ENCODE measurements at regions not wholly inside any gene's neighbourhood (a gene's known extent, or its start where the extent isn't known, plus 50 kb on each side); places are given as distances from the start of the nearest gene placed in this dataset.

DNA sequence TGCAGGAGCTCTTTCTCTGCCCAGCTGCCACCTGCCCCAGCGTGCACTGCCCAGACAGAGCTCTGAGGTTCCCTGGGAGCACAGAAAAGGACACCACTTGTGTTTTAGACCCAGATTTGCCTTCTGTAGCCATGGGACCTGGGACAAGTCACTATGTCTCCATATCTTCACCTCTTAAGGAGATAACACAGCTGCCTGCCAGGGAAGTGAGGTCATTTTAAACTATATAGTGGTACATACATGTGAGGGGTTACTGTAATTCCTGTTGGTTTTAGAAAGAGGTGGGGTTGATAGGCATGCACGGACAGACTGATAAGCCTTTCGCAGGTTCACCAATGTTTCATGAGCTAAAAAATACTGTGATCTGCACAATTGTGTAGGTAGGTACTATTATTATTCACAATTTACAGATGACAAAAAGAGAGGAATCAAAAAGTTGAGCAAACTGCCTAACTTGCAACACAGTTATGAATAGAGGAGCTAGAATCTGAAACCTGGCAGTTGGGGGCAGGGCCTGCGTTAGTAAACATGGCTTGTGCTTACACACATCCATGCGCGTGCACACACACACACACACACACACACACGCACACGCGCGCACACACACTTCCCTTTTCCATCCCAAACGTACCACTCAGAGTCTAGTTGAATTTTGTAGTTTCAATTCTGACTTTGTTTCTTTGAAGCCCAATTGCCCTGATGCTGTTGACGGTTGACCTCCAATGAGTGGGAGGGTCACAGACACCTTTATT lies 193.6 kb downstream of the FAM43A start:
- Histone ChIP-seq H3K9me2 (ENCODE audit: insufficient read depth) (no peaks in the 10 kb centered on the region), H3K27ac (ENCODE audit: low read depth) (no peak overlapping the region), H4K20me1 (replicated peaks; ENCODE audit: insufficient read depth) (no peaks in the 10 kb centered on the region), H3K4me3 (no peak overlapping the region), H3K27me3 (ENCODE audit: insufficient read depth) (no peaks in the 10 kb centered on the region), H3K36me3 (ENCODE audit: insufficient read depth) (no peaks in the 10 kb centered on the region), H3K4me2 (no peak overlapping the region), H3K79me2 (replicated peaks; ENCODE audit: insufficient read depth) (no peaks in the 10 kb centered on the region), H3K4me1 (ENCODE audit: insufficient read depth) (no peaks in the 10 kb centered on the region), H3F3A (replicated peaks; ENCODE audit: low read depth) (no peaks in the 10 kb centered on the region), H2AFZ (no peak overlapping the region; the same call in 1 of the 2 replicates)
- TF ChIP-seq NANOG (IDR thresholded peaks at IDR 0.05; ENCODE audit: borderline replicate concordance), result no peak
- TF ChIP-seq STAT1 (IDR thresholded peaks at IDR 0.05; ENCODE audit: unreplicated experiment), result no peak
- TF ChIP-seq CREB1 (CRISPR knock-in tag; IDR thresholded peaks at IDR 0.05; ENCODE audit: low read depth), result no peak
- TF ChIP-seq EZH2 (IDR thresholded peaks at IDR 0.05; ENCODE audit: low read depth, unreplicated experiment), result no peak
- no peak for TF ChIP-seq CTCF (conservative IDR thresholded peaks at IDR 0.05; ENCODE audit: low read depth in 2 of 2)
- TF ChIP-seq, protein P1, sequence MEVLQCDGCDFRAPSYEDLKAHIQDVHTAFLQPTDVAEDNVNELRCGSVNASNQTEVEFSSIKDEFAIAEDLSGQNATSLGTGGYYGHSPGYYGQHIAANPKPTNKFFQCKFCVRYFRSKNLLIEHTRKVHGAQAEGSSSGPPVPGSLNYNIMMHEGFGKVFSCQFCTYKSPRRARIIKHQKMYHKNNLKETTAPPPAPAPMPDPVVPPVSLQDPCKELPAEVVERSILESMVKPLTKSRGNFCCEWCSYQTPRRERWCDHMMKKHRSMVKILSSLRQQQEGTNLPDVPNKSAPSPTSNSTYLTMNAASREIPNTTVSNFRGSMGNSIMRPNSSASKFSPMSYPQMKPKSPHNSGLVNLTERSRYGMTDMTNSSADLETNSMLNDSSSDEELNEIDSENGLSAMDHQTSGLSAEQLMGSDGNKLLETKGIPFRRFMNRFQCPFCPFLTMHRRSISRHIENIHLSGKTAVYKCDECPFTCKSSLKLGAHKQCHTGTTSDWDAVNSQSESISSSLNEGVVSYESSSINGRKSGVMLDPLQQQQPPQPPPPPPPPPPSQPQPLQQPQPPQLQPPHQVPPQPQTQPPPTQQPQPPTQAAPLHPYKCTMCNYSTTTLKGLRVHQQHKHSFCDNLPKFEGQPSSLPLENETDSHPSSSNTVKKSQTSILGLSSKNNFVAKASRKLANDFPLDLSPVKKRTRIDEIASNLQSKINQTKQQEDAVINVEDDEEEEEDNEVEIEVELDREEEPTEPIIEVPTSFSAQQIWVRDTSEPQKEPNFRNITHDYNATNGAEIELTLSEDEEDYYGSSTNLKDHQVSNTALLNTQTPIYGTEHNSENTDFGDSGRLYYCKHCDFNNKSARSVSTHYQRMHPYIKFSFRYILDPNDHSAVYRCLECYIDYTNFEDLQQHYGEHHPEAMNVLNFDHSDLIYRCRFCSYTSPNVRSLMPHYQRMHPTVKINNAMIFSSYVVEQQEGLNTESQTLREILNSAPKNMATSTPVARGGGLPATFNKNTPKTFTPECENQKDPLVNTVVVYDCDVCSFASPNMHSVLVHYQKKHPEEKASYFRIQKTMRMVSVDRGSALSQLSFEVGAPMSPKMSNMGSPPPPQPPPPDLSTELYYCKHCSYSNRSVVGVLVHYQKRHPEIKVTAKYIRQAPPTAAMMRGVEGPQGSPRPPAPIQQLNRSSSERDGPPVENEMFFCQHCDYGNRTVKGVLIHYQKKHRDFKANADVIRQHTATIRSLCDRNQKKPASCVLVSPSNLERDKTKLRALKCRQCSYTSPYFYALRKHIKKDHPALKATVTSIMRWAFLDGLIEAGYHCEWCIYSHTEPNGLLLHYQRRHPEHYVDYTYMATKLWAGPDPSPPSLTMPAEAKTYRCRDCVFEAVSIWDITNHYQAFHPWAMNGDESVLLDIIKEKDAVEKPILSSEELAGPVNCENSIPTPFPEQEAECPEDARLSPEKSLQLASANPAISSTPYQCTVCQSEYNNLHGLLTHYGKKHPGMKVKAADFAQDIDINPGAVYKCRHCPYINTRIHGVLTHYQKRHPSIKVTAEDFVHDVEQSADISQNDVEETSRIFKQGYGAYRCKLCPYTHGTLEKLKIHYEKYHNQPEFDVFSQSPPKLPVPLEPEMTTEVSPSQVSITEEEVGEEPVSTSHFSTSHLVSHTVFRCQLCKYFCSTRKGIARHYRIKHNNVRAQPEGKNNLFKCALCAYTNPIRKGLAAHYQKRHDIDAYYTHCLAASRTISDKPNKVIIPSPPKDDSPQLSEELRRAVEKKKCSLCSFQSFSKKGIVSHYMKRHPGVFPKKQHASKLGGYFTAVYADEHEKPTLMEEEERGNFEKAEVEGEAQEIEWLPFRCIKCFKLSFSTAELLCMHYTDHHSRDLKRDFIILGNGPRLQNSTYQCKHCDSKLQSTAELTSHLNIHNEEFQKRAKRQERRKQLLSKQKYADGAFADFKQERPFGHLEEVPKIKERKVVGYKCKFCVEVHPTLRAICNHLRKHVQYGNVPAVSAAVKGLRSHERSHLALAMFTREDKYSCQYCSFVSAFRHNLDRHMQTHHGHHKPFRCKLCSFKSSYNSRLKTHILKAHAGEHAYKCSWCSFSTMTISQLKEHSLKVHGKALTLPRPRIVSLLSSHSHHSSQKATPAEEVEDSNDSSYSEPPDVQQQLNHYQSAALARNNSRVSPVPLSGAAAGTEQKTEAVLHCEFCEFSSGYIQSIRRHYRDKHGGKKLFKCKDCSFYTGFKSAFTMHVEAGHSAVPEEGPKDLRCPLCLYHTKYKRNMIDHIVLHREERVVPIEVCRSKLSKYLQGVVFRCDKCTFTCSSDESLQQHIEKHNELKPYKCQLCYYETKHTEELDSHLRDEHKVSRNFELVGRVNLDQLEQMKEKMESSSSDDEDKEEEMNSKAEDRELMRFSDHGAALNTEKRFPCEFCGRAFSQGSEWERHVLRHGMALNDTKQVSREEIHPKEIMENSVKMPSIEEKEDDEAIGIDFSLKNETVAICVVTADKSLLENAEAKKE (CRISPR knock-in tag; IDR thresholded peaks at IDR 0.05), result no peak
- no peak for TF ChIP-seq ZNF331 (CRISPR knock-in tag; IDR thresholded peaks at IDR 0.05; ENCODE audit: low read depth)
- no peak for TF ChIP-seq EZH2phosphoT487 (IDR thresholded peaks at IDR 0.05; ENCODE audit: unreplicated experiment)
- no peak for TF ChIP-seq ZNF114 (CRISPR knock-in tag; IDR thresholded peaks at IDR 0.05)
- TF ChIP-seq REST (IDR thresholded peaks at IDR 0.05; ENCODE audit: unreplicated experiment), result no peak
- DNase-seq (ENCODE audit: low spot score), result no peak
- H3K36me3 Mint-ChIP-seq (ENCODE audit: low read depth), result no peaks in the 10 kb centered on the region
- H3K4me1 Mint-ChIP-seq, result no peaks in the 10 kb centered on the region
- no peak overlapping the region for H3K27ac Mint-ChIP-seq
- H3K9me3 Mint-ChIP-seq, result peaks cover 4% of the 10 kb centered on the region; the same call in 1 of the 3 replicates
- H3K27me3 Mint-ChIP-seq (ENCODE audit: insufficient read depth, low read depth, poor library complexity), result peaks cover 4% of the 10 kb centered on the region
- H3K4me3 Mint-ChIP-seq, result no peak overlapping the region
- no peak for ATAC-seq

Data from GM23338 (cell line).